Endothelial cell of umbilical vein (primary cell): ENCODE measurements at regions not wholly inside any gene's neighbourhood (a gene's known extent, or its start where the extent isn't known, plus 50 kb on each side); places are given as distances from the start of the nearest gene placed in this dataset.

Experiments used
- BruUV-seq: library from RNA; stranded (reverse); fragments of 400-500 nt; replicated peaks from 2 replicates; lab custom pipeline; 2021; lab: Mats Ljungman, UMichigan
- CTCF ChIA-PET: fragments of 300-600, 350-600 bp; sonication (Branson Sonifier 250); formaldehyde crosslinking; loops from one replicate; lab custom pipeline; 2021; ENCODE audit warnings: antibody characterized with exemption, inconsistent platforms; lab: Charles Lee
- POLR2A ChIA-PET: fragments of 300-600, 350-600 bp; sonication (Branson Sonifier 250); formaldehyde crosslinking; loops from one replicate; lab custom pipeline; 2021; ENCODE audit warnings: antibody characterized with exemption, inconsistent platforms; lab: Charles Lee
- DNase-seq: peaks from one replicate; pipeline ENCODE4 v3.0.0-alpha.2; 2011; ENCODE audit warnings: low read depth, low spot score
- FAIRE-seq: peaks from 2 replicates; lab custom pipeline; 2011; peaks lifted over from hg19 to GRCh38; lab: Jason Lieb, UNC
- H2AFZ ChIP-seq: 2 replicates; pipeline ENCODE4 v1.6.0; 2012; ENCODE audit warnings: low read depth, low read length, control low read depth, inconsistent platforms
- H3K27ac ChIP-seq: 2 replicates; pipeline ENCODE4 v1.5.1; 2011; ENCODE audit warnings: low read depth, mild to moderate bottlenecking, control low read depth, low read length, moderate library complexity; ENCODE audit not compliant: insufficient read depth
- H3K27me3 ChIP-seq, 2 experiments: 2 replicates each; pipeline versions ENCODE4 v1.6.0 to v1.6.1; 2011; ENCODE audit warnings: low read length in 2 of 2, mixed read lengths in 1 of 2; ENCODE audit not compliant: control insufficient read depth in 2 of 2, insufficient read depth in 2 of 2
- H3K36me3 ChIP-seq, 2 experiments: 2 replicates in 1 of 2; 3 replicates in 1 of 2; pipeline ENCODE4 v1.5.1; 2011; ENCODE audit warnings: low read length in 2 of 2, mild to moderate bottlenecking in 1 of 2, moderate library complexity in 1 of 2; ENCODE audit not compliant: control insufficient read depth in 2 of 2, insufficient read depth in 2 of 2; ENCODE audit errors: extremely low read depth in 1 of 2
- H3K4me1 ChIP-seq: 3 replicates; pipeline ENCODE4 v1.5.1; 2011; ENCODE audit warnings: mild to moderate bottlenecking, low read length; ENCODE audit not compliant: control insufficient read depth, insufficient read depth; ENCODE audit errors: extremely low read depth
- H3K4me2 ChIP-seq: 2 replicates; pipeline ENCODE4 v1.6.1; 2011; ENCODE audit warnings: low read length, control low read depth, mixed read lengths; ENCODE audit not compliant: insufficient read depth
- H3K4me3 ChIP-seq, 3 experiments: fragments of 200-600 bp in 1 of 3; sonication (generic), shearing (Covaris generic) in 1 of 3; replicated peaks in 1 of 3; 2 replicates each; pipeline ENCODE4 v1.5.1; 2011 to 2016; ENCODE audit warnings: control low read depth in 3 of 3, low read length in 3 of 3, mild to moderate bottlenecking in 2 of 3, inconsistent platforms in 1 of 3, low read depth in 1 of 3, moderate library complexity in 1 of 3; ENCODE audit not compliant: insufficient read depth in 1 of 3
- H3K79me2 ChIP-seq: 2 replicates; pipeline ENCODE4 v1.6.0; 2012; ENCODE audit warnings: low read length, inconsistent platforms; ENCODE audit not compliant: control insufficient read depth, insufficient read depth
- H3K9ac ChIP-seq: replicated peaks from 2 replicates; pipeline ENCODE3; 2011; ENCODE audit warnings: low read length, control low read depth; ENCODE audit not compliant: insufficient read depth; ENCODE audit errors: extremely low read depth
- H3K9me1 ChIP-seq: replicated peaks from 3 replicates; pipeline ENCODE4 v1.6.0; 2011; ENCODE audit warnings: mild to moderate bottlenecking, low read length; ENCODE audit not compliant: control insufficient read depth, insufficient read depth; ENCODE audit errors: extremely low read depth
- H3K9me3 ChIP-seq: replicated peaks from 2 replicates; pipeline ENCODE4 v1.5.1; 2012; ENCODE audit warnings: low read length, inconsistent platforms; ENCODE audit not compliant: control insufficient read depth, insufficient read depth
- H4K20me1 ChIP-seq: replicated peaks from 2 replicates; pipeline ENCODE3; 2011; ENCODE audit warnings: mild to moderate bottlenecking, low read length; ENCODE audit not compliant: control insufficient read depth, insufficient read depth; ENCODE audit errors: extremely low read depth
- CTCF ChIP-seq, 2 donors: IDR thresholded peaks; 1 replicate in 1 of 2; 2 replicates in 1 of 2; pipeline ENCODE4 v1.5.1; 2011; ENCODE audit warnings: low read length in 2 of 2, mild to moderate bottlenecking in 2 of 2, moderate library complexity in 2 of 2, control low read depth in 1 of 2, inconsistent platforms in 1 of 2, low read depth in 1 of 2; ENCODE audit not compliant: insufficient read depth in 1 of 2; ENCODE audit errors: extremely low read depth in 1 of 2
- EZH2 ChIP-seq: IDR thresholded peaks from 2 replicates; pipeline ENCODE4 v1.6.1; 2012; ENCODE audit warnings: borderline replicate concordance, low read depth, mild to moderate bottlenecking, moderate library complexity, low read length, inconsistent platforms; ENCODE audit not compliant: severe bottlenecking
- FOS ChIP-seq: IDR thresholded peaks from 2 replicates; pipeline ENCODE4 v1.6.1; 2011; ENCODE audit warnings: mild to moderate bottlenecking, low read length, moderate library complexity, borderline replicate concordance; ENCODE audit not compliant: insufficient read depth
- GATA2 ChIP-seq: IDR thresholded peaks from 2 replicates; pipeline ENCODE4 v1.7.0; 2011; ENCODE audit warnings: low read depth, mild to moderate bottlenecking, moderate library complexity, mixed read lengths, low read length; ENCODE audit not compliant: insufficient read length, insufficient read depth
- JUN ChIP-seq: IDR thresholded peaks from 2 replicates; pipeline ENCODE4 v1.6.1; 2011; ENCODE audit warnings: borderline replicate concordance, low read depth; ENCODE audit not compliant: insufficient read length, insufficient read depth
- MAX ChIP-seq: IDR thresholded peaks from 2 replicates; pipeline ENCODE4 v1.6.1; 2011; ENCODE audit not compliant: insufficient read depth, insufficient read length
- MYC ChIP-seq: IDR thresholded peaks from one replicate; pipeline ENCODE4 v1.6.1; 2011; ENCODE audit warnings: mild to moderate bottlenecking, low read depth, low read length
- POLR2A ChIP-seq: IDR thresholded peaks from 2 replicates; pipeline ENCODE4 v1.6.1; 2012; ENCODE audit warnings: low read depth, mild to moderate bottlenecking, control low read depth, low read length
- POLR2AphosphoS5 ChIP-seq: IDR thresholded peaks from 2 replicates; pipeline ENCODE4 v1.6.1; 2012; ENCODE audit warnings: low read depth, mild to moderate bottlenecking, control low read depth, low read length, moderate library complexity; ENCODE audit not compliant: insufficient read depth
- dilution Hi-C: fragments of 300-500 bp; cut with MboI; formaldehyde crosslinking; loops from one replicate; pipeline ENCODE4 v1.15.0; 2019; ENCODE audit warnings: low sequenced_read_pairs; ENCODE audit not compliant: extremely low pct_ligation_motif_present
- intact Hi-C: fragments of 100-400 bp; cut with micrococcal nuclease; formaldehyde crosslinking; loops from one replicate; pipeline ENCODE4 v1.10.0; 2022

- intact Hi-C loops = no loop called here
- DNase-seq = no peak
- H3K4me2 ChIP-seq = no peak overlapping the region
- H4K20me1 ChIP-seq = no peaks in the 10 kb centered on the region
- H3K79me2 ChIP-seq = no peaks in the 10 kb centered on the region
- POLR2A ChIA-PET = no interaction called here
- BruUV-seq = no TSS peak
- H3K27ac ChIP-seq = no peak overlapping the region
- H3K36me3 ChIP-seq = no peaks in the 10 kb centered on the region
- peaks cover 2% of the 10 kb centered on the region for H3K9me3 ChIP-seq
- no peaks in the 10 kb centered on the region for H3K4me1 ChIP-seq
- H3K9ac ChIP-seq = no peak overlapping the region
- H3K9me1 ChIP-seq = no peaks in the 10 kb centered on the region
- dilution Hi-C loops = no loop called here
- no peak overlapping the region for H2AFZ ChIP-seq
- no peak for TF ChIP-seq MYC
- no peak for TF ChIP-seq GATA2
- TF ChIP-seq FOS = no peak
- TF ChIP-seq EZH2 = no peak
- TF ChIP-seq POLR2AphosphoS5 = no peak
- no peak for TF ChIP-seq POLR2A
- no peak for TF ChIP-seq JUN
- H3K27me3 ChIP-seq = no peaks in the 10 kb centered on the region
- FAIRE-seq = no peak
- CTCF ChIA-PET = no interaction called here
- H3K4me3 ChIP-seq = no peak overlapping the region
Measured at GRCh38 chr4:175469514-175469913, 342.6 kb downstream of the GPM6A start.

- DNase-seq (no peak), FAIRE-seq (no peak)
- Histone ChIP-seq H3K36me3 (no peaks in the 10 kb centered on the region), H3K79me2 (no peaks in the 10 kb centered on the region), H3K27me3 (no peaks in the 10 kb centered on the region), H3K27ac (no peak overlapping the region), H4K20me1 (no peaks in the 10 kb centered on the region), H3K4me2 (no peak overlapping the region), H2AFZ (no peak overlapping the region), H3K9me1 (no peaks in the 10 kb centered on the region), H3K4me3 (no peak overlapping the region), H3K9me3 (peaks cover 2% of the 10 kb centered on the region), H3K4me1 (no peaks in the 10 kb centered on the region), H3K9ac (no peak overlapping the region)
- no TSS peak for BruUV-seq
- dilution Hi-C loops = no loop called here
- ChIA-PET POLR2A (no interaction called here), CTCF (no interaction called here)
- no peak for TF ChIP-seq POLR2AphosphoS5
- TF ChIP-seq MAX = no peak
- TF ChIP-seq EZH2 = no peak
- no peak for TF ChIP-seq JUN
- TF ChIP-seq GATA2 = no peak
- TF ChIP-seq MYC = no peak
- TF ChIP-seq CTCF (IDR thresholded peaks at IDR 0.05; ENCODE audit: extremely low read depth in 1 of 2, insufficient read depth in 1 of 2, low read depth in 1 of 2, low read length in 2 of 2) = no peak
- TF ChIP-seq FOS = no peak
- TF ChIP-seq POLR2A = no peak
- intact Hi-C loops = no loop called here
Measured at GRCh38 chr4:175470131-175470530, 341.9 kb downstream of the GPM6A start.
